ENCODE measurements at regions not wholly inside any gene's neighbourhood (a gene's known extent, or its start where the extent isn't known, plus 50 kb on each side); places are given as distances from the start of the nearest gene placed in this dataset.

GRCh38 chr1:82604524-82604923 lies 803.8 kb downstream of the ADGRL2 start:
- DNase-seq, result no peak

GRCh38 chr1:82600314-82600713 lies 799.6 kb downstream of the ADGRL2 start:
- no peak for DNase-seq

GRCh38 chr1:82598812-82599211 lies 798.1 kb downstream of the ADGRL2 start:
- no peak for DNase-seq

GRCh38 chr1:82598337-82598736 lies 797.6 kb downstream of the ADGRL2 start:
- no peak for DNase-seq

GRCh38 chr1:82597649-82598048 lies 796.9 kb downstream of the ADGRL2 start:
- no peak for DNase-seq

GRCh38 chr1:82597141-82597540 lies 796.4 kb downstream of the ADGRL2 start:
- DNase-seq, result no peak

GRCh38 chr1:82593561-82593960 lies 792.8 kb downstream of the ADGRL2 start:
- DNase-seq, result no peak

- DNase-seq, result no peak
Observed at GRCh38 chr1:82589588-82589987, 788.9 kb downstream of the ADGRL2 start.

- DNase-seq, result no peak
Observed at GRCh38 chr1:82587371-82587770, 786.6 kb downstream of the ADGRL2 start.

GRCh38 chr1:82586473-82586872 lies 785.7 kb downstream of the ADGRL2 start:
- DNase-seq, result no peak

- no peak for DNase-seq
Observed at GRCh38 chr1:82582347-82582746, 781.6 kb downstream of the ADGRL2 start.

- DNase-seq, result no peak
Observed at GRCh38 chr1:82578086-82578726, 777.5 kb downstream of the ADGRL2 start.

GRCh38 chr1:82567348-82567747 lies 766.6 kb downstream of the ADGRL2 start:
- DNase-seq, result no peak

GRCh38 chr1:82565546-82565945 lies 764.8 kb downstream of the ADGRL2 start:
- no peak for DNase-seq

- DNase-seq, result no peak
Observed at GRCh38 chr1:82565146-82565545, 764.4 kb downstream of the ADGRL2 start.

- no peak for DNase-seq
Observed at GRCh38 chr1:82564333-82564732, 763.6 kb downstream of the ADGRL2 start.

GRCh38 chr1:82562448-82562847 lies 761.7 kb downstream of the ADGRL2 start:
- no peak for DNase-seq

GRCh38 chr1:82560566-82560965 lies 759.8 kb downstream of the ADGRL2 start:
- no peak for DNase-seq

GRCh38 chr1:82555501-82555900 lies 754.8 kb downstream of the ADGRL2 start:
- no peak for DNase-seq

GRCh38 chr1:82549841-82550240 lies 749.1 kb downstream of the ADGRL2 start:
- DNase-seq, result no peak

GRCh38 chr1:82542766-82543165 lies 742.0 kb downstream of the ADGRL2 start:
- no peak for DNase-seq

- no peak for DNase-seq
Observed at GRCh38 chr1:82542141-82542540, 741.4 kb downstream of the ADGRL2 start.

GRCh38 chr1:82540006-82540405 lies 739.3 kb downstream of the ADGRL2 start:
- no peak for DNase-seq

GRCh38 chr1:82538876-82539275 lies 738.1 kb downstream of the ADGRL2 start:
- DNase-seq, result no peak

GRCh38 chr1:82534996-82535395 lies 734.3 kb downstream of the ADGRL2 start:
- no peak for DNase-seq

- no peak for DNase-seq
Observed at GRCh38 chr1:82525378-82525777, 724.6 kb downstream of the ADGRL2 start.

Data from NK-92 treated with Interleukin-12 subunit alpha and Interleukin-12 subunit beta, amount 100 ng/mL, for 24 hours (cell line).